Gastroesophageal sphincter (tissue), 4 donors: ENCODE measurements at regions not wholly inside any gene's neighbourhood (a gene's known extent, or its start where the extent isn't known, plus 50 kb on each side); places are given as distances from the start of the nearest gene placed in this dataset.

Experiments used
- ATAC-seq: fragments of 150-250 bp; one replicate; pipeline ENCODE4 v1.9.1; 2016; ENCODE audit warnings: mild to moderate bottlenecking, moderate library complexity
- H3K27ac ChIP-seq, 4 donors: fragments of 200-600 bp; sonication (generic) in 3 of 4; 1 replicate in 3 of 4; 2 replicates in 1 of 4; pipeline ENCODE4 v1.5.1; 2016 to 2019
- H3K27me3 ChIP-seq: fragments of 200-600 bp; sonication (generic); one replicate; pipeline ENCODE4 v1.5.1; 2019
- H3K36me3 ChIP-seq, 2 donors: fragments of 200-600 bp; sonication (generic); one replicate each; pipeline ENCODE4 v1.5.1; 2019; ENCODE audit warnings: control low read depth in 1 of 2
- H3K4me1 ChIP-seq, 3 donors: fragments of 200-600 bp; sonication (generic); 1 replicate in 2 of 3; 2 replicates in 1 of 3; pipeline ENCODE4 v1.5.1; 2016 to 2019; ENCODE audit warnings: control low read depth in 2 of 3
- H3K4me3 ChIP-seq, 2 donors: fragments of 200-600 bp; sonication (generic); one replicate each; pipeline ENCODE4 v1.5.1; 2019; ENCODE audit warnings: mild to moderate bottlenecking in 1 of 2, moderate library complexity in 1 of 2
- H3K9me3 ChIP-seq, 3 donors: fragments of 200-600 bp; sonication (generic); one replicate each; pipeline ENCODE4 v1.5.1; 2017 to 2019; ENCODE audit warnings: control low read depth in 2 of 3
- EP300 ChIP-seq: sonication (generic); formaldehyde crosslinking; IDR thresholded peaks from one replicate; pipeline ENCODE4 v1.6.1; 2017; ENCODE audit warnings: antibody characterized with exemption, mild to moderate bottlenecking
- POLR2A ChIP-seq, 2 donors: fragments of 450-650 bp; IDR thresholded peaks; one replicate each; pipeline ENCODE4 v1.6.1; 2017; ENCODE audit warnings: antibody characterized with exemption in 2 of 2, mild to moderate bottlenecking in 2 of 2, moderate library complexity in 1 of 2
- POLR2AphosphoS5 ChIP-seq: sonication (generic); formaldehyde crosslinking; IDR thresholded peaks from one replicate; pipeline ENCODE4 v1.6.1; 2017; ENCODE audit warnings: antibody characterized with exemption
- WGBS, 2 donors: methylation state at CpG; one replicate each; pipeline ENCODE4 v1.1.5; 2018; ENCODE audit warnings: low coverage in 1 of 2; 5-methylcytosine and 5-hydroxymethylcytosine counted together
- TF ChIP-seq, protein P1 (sequence below), 4 experiments: fragments of 200-600 bp in 2 of 4; fragments of 450-650 bp in 2 of 4; sonication (generic) in 1 of 4; IDR thresholded peaks; one replicate each; pipeline ENCODE4 v1.5.1; 2017 to 2019; ENCODE audit warnings: antibody characterized with exemption in 4 of 4, mild to moderate bottlenecking in 2 of 4, moderate library complexity in 2 of 4

DNA sequence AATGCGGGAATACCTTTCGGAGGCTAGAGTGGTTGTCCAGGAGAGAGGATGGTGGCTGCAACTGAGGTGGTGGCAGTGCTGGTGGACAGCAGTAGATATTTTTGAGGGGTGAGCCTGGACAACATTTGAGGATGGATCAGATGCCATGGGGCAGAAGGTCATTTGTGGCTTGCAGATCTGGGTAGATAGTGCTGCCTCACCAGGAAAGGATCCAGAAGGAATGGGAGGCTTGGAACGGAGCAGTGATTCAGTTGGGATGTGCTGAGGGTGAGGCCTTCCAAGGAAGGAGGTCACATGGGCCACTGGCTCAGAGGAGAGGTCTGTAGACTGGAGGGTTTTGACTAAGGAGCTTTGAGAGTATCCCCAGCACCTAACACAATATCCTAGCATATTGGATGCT, 110.8 kb upstream of the KAZN start:
- Histone ChIP-seq H3K27me3 (no peaks in the 10 kb centered on the region), H3K36me3 (no peaks in the 10 kb centered on the region), H3K4me1 (peaks cover 0 to 24% (median 2%) of the 10 kb centered on the region in 3 donors), H3K9me3 (no peaks in the 10 kb centered on the region), H3K27ac (peak overlapping the region in 1 of 4 donors; percentile 40), H3K4me3 (no peak overlapping the region)
- ATAC-seq: no peak
- WGBS, 2 donors: 67% methylated on average over 3 of the region's 3 CpGs; no CpG with 5 or more reads in 1 of the 2 donors
- TF ChIP-seq POLR2A (IDR thresholded peaks at IDR 0.05) (no peak), POLR2AphosphoS5 (no peak), EP300 (no peak)
- TF ChIP-seq, protein P1, sequence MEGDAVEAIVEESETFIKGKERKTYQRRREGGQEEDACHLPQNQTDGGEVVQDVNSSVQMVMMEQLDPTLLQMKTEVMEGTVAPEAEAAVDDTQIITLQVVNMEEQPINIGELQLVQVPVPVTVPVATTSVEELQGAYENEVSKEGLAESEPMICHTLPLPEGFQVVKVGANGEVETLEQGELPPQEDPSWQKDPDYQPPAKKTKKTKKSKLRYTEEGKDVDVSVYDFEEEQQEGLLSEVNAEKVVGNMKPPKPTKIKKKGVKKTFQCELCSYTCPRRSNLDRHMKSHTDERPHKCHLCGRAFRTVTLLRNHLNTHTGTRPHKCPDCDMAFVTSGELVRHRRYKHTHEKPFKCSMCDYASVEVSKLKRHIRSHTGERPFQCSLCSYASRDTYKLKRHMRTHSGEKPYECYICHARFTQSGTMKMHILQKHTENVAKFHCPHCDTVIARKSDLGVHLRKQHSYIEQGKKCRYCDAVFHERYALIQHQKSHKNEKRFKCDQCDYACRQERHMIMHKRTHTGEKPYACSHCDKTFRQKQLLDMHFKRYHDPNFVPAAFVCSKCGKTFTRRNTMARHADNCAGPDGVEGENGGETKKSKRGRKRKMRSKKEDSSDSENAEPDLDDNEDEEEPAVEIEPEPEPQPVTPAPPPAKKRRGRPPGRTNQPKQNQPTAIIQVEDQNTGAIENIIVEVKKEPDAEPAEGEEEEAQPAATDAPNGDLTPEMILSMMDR (IDR thresholded peaks at IDR 0.05): no peak

DNA sequence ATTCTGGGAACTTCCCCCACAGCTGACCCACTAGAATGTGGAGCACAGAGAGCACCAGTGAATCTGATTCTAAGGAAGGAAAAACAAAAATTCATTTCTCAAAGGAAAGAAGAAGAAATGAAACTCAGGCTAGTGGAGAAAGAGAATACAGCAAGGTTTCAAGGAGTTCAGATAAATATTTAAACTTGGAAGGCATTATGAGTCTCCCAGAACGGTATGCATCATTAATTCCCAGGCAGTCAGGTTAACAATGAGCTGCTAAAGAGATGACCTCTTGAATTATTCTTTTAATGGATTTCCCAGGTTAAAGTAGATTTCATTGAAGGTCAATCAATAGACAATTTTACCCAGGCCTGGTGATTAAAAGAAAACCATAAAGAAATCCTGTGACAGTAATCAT, 103.6 kb upstream of the KAZN start:
- Histone ChIP-seq H3K36me3 (no peaks in the 10 kb centered on the region), H3K9me3 (no peaks in the 10 kb centered on the region), H3K27me3 (no peaks in the 10 kb centered on the region), H3K4me1 (peaks cover 0 to 38% (median 6%) of the 10 kb centered on the region in 3 donors), H3K4me3 (no peak overlapping the region), H3K27ac (no peak overlapping the region)
- no peak for TF ChIP-seq EP300
- 10 to 52% methylated on average over 1 of the region's 1 CpG for WGBS, 2 donors
- no peak for ATAC-seq

DNA sequence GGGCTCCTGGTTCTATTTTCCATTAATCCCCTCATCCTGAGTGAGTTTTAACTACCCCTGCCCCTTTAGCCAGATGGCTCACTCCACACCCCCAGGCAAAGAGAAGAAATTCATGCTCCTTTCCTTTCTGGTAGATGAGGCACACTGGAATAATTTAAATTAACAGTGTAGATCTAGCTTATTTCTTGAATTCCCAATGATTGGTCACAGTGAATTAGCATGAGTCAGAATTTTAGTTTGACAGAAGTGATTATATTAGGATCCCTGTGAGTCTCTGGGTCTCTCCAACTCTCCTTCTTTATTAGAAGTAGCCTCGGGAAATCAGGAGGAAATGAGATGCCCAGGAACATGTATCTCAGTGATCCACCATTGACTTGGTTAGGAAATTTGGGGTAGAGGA, 103.1 kb upstream of the KAZN start:
- 89 to 91% methylated on average over 1 of the region's 1 CpG for WGBS, 2 donors
- TF ChIP-seq POLR2A (IDR thresholded peaks at IDR 0.05) (no peak), EP300 (no peak), POLR2AphosphoS5 (no peak)
- TF ChIP-seq, protein P1 (IDR thresholded peaks at IDR 0.05): no peak
- Histone ChIP-seq H3K4me1 (peaks cover 0 to 38% (median 6%) of the 10 kb centered on the region in 3 donors), H3K27ac (no peak overlapping the region), H3K4me3 (no peak overlapping the region), H3K9me3 (no peaks in the 10 kb centered on the region), H3K36me3 (no peaks in the 10 kb centered on the region), H3K27me3 (no peaks in the 10 kb centered on the region)
- no peak for ATAC-seq

DNA sequence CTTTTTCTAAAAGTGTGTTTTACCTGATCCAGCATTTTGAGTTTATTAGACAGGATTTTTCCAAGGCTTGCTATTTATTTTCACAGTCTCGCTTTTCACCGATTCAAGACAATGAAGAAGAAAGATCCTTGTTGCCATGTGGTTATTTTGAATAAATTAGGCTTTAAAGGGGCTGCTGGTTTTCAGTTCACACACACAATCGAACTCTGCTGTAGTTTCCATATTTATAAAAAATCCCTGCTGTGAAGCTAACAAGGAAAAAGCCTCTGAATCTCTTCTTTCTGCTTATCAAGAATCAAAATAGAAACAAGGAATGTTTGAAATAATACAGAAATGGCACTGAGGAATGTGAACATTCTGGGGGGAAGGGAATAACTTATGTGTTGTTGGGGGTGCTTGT, 102.5 kb upstream of the KAZN start:
- Histone ChIP-seq H3K27me3 (no peaks in the 10 kb centered on the region), H3K27ac (no peak overlapping the region), H3K9me3 (no peaks in the 10 kb centered on the region), H3K4me3 (no peak overlapping the region), H3K4me1 (peaks cover 0 to 38% (median 6%) of the 10 kb centered on the region in 3 donors), H3K36me3 (no peaks in the 10 kb centered on the region)
- no peak for TF ChIP-seq EP300
- 78 to 82% methylated on average over 2 to 3 of the region's 3 CpGs for WGBS, 2 donors
- no peak for ATAC-seq

DNA sequence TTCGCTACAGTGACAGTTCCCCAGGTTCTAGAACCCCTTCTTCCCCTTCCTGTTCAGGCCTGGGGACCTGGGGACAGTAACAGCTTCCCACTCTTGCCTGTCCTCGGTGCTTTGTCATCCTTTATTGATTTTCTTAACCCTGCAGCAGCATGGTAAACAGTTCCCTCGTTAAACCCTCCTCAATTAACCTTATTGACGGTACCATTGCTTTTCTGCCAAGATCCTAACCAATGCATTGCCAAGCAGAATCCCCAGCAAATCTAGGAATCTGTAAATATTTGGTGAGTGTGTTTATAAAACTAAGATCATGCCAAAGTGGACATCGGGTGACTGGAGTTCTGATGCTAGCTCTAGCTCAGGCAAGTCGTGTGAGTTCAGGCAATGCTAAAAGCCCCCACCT, 99.6 kb upstream of the KAZN start:
- 10 to 42% methylated on average over 3 to 5 of the region's 6 CpGs for WGBS, 2 donors
- ATAC-seq: no peak
- Histone ChIP-seq H3K27ac (peak overlapping the region in 2 of 4 donors; percentile 68 to 69), H3K9me3 (no peaks in the 10 kb centered on the region), H3K4me3 (no peak overlapping the region), H3K36me3 (no peaks in the 10 kb centered on the region), H3K4me1 (peaks cover 0 to 31% (median 6%) of the 10 kb centered on the region in 3 donors), H3K27me3 (no peaks in the 10 kb centered on the region)
- TF ChIP-seq, protein P1 (IDR thresholded peaks at IDR 0.05): no peak

DNA sequence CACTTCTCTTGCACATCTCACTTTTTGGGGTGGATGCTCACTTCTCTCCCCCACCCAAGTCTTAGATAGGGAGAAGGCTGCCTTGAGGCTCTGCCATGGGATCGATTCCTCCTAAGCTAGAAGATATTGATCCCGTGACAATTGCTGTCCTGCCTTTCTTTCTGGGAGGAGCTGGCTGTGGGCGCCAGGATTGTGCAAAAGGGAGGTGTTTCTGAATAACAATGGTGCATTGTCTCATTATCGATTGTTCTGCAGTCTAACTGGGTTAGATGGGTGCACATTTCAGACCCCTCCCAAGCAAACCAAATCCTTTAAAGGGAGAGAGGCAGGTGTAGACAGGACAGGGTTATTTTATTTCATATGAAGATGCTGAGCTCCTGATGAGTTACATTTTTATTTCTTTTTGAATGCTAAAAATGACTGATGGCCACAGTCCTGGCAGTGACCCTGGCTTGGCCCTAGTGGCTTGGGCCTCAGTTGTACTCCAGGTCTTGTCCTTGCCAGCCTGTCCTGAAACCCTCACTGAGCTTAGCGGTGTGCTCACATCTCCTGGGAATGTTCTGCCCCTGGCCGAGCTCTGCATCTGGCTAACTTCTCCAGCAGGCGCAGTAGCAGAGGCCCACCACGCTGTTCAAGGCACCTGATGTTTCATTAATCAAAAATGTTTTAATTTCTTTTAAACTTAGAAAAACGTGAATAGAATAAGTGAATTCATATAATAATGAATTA, 99.0 kb upstream of the KAZN start:
- no peak overlapping the region for H3K27ac ChIP-seq
- no peaks in the 10 kb centered on the region for H3K36me3 ChIP-seq
- no peak for TF ChIP-seq POLR2AphosphoS5
- TF ChIP-seq EP300: no peak
- TF ChIP-seq, protein P1 (IDR thresholded peaks at IDR 0.05): no peak
- no peak for TF ChIP-seq POLR2A (IDR thresholded peaks at IDR 0.05)
- ATAC-seq: no peak
- 85 to 89% methylated on average over 5 to 7 of the region's 9 CpGs for WGBS, 2 donors
- peaks cover 0 to 28% (median 6%) of the 10 kb centered on the region in 3 donors for H3K4me1 ChIP-seq
- no peaks in the 10 kb centered on the region for H3K9me3 ChIP-seq
- H3K27me3 ChIP-seq: no peaks in the 10 kb centered on the region
- H3K4me3 ChIP-seq: no peak overlapping the region
